ENCODE measurements at regions not wholly inside any gene's neighbourhood (a gene's known extent, or its start where the extent isn't known, plus 50 kb on each side); places are given as distances from the start of the nearest gene placed in this dataset.

GRCh38 chr12:111196532-111196931, 172.4 kb downstream of the PHETA1 start:
- no peak overlapping the region for H3K9ac ChIP-seq (ENCODE audit: low read length)
- H3K4me2 ChIP-seq (ENCODE audit: low read length): no peak overlapping the region
- no peaks in the 10 kb centered on the region for H3K4me1 ChIP-seq (ENCODE audit: low read length)
- TF ChIP-seq EZH2phosphoT487 (IDR thresholded peaks at IDR 0.05; ENCODE audit: low read depth): no peak
- H4K20me1 ChIP-seq (ENCODE audit: insufficient read depth, low read length): no peaks in the 10 kb centered on the region
- H3K27me3 ChIP-seq (ENCODE audit: low read depth, low read length): peaks cover 31% of the 10 kb centered on the region
- no peaks in the 10 kb centered on the region for H3K79me2 ChIP-seq (ENCODE audit: low read length)
- no peaks in the 10 kb centered on the region for H3K36me3 ChIP-seq (replicated peaks; ENCODE audit: low read depth, low read length)
- H3K9me3 ChIP-seq (ENCODE audit: insufficient read depth, low read length): no peaks in the 10 kb centered on the region
- H3K27ac ChIP-seq (ENCODE audit: low read length): no peak overlapping the region
- H2AFZ ChIP-seq (ENCODE audit: low read depth, low read length): no peak overlapping the region
- no peak overlapping the region for H3K4me3 ChIP-seq (ENCODE audit: low read length)

GRCh38 chr12:111195316-111195715, 173.6 kb downstream of the PHETA1 start:
- H3K9me3 ChIP-seq (ENCODE audit: insufficient read depth, low read length): no peaks in the 10 kb centered on the region
- H3K27me3 ChIP-seq (ENCODE audit: low read depth, low read length): peaks cover 37% of the 10 kb centered on the region
- H3K79me2 ChIP-seq (ENCODE audit: low read length): no peaks in the 10 kb centered on the region
- TF ChIP-seq, protein P1, sequence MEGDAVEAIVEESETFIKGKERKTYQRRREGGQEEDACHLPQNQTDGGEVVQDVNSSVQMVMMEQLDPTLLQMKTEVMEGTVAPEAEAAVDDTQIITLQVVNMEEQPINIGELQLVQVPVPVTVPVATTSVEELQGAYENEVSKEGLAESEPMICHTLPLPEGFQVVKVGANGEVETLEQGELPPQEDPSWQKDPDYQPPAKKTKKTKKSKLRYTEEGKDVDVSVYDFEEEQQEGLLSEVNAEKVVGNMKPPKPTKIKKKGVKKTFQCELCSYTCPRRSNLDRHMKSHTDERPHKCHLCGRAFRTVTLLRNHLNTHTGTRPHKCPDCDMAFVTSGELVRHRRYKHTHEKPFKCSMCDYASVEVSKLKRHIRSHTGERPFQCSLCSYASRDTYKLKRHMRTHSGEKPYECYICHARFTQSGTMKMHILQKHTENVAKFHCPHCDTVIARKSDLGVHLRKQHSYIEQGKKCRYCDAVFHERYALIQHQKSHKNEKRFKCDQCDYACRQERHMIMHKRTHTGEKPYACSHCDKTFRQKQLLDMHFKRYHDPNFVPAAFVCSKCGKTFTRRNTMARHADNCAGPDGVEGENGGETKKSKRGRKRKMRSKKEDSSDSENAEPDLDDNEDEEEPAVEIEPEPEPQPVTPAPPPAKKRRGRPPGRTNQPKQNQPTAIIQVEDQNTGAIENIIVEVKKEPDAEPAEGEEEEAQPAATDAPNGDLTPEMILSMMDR (IDR thresholded peaks at IDR 0.05; ENCODE audit: low read depth, low read length): no peak
- no peak overlapping the region for H3K9ac ChIP-seq (ENCODE audit: low read length)
- H3K4me1 ChIP-seq (ENCODE audit: low read length): no peaks in the 10 kb centered on the region
- H4K20me1 ChIP-seq (ENCODE audit: insufficient read depth, low read length): no peaks in the 10 kb centered on the region
- H2AFZ ChIP-seq (ENCODE audit: low read depth, low read length): no peak overlapping the region
- H3K4me2 ChIP-seq (ENCODE audit: low read length): no peak overlapping the region
- H3K36me3 ChIP-seq (replicated peaks; ENCODE audit: low read depth, low read length): no peaks in the 10 kb centered on the region
- H3K4me3 ChIP-seq (ENCODE audit: low read length): no peak overlapping the region
- H3K27ac ChIP-seq (ENCODE audit: low read length): no peak overlapping the region

GRCh38 chr12:111194703-111195051, 174.2 kb downstream of the PHETA1 start:
- Histone ChIP-seq H2AFZ (ENCODE audit: low read depth, low read length) (no peak overlapping the region), H3K79me2 (ENCODE audit: low read length) (no peaks in the 10 kb centered on the region), H3K4me1 (ENCODE audit: low read length) (no peaks in the 10 kb centered on the region), H3K36me3 (replicated peaks; ENCODE audit: low read depth, low read length) (no peaks in the 10 kb centered on the region), H3K27ac (ENCODE audit: low read length) (no peak overlapping the region), H3K27me3 (ENCODE audit: low read depth, low read length) (peaks cover 44% of the 10 kb centered on the region), H4K20me1 (ENCODE audit: insufficient read depth, low read length) (no peaks in the 10 kb centered on the region), H3K9ac (ENCODE audit: low read length) (no peak overlapping the region), H3K4me3 (ENCODE audit: low read length) (no peak overlapping the region), H3K9me3 (ENCODE audit: insufficient read depth, low read length) (no peaks in the 10 kb centered on the region), H3K4me2 (ENCODE audit: low read length) (no peak overlapping the region)
- TF ChIP-seq EZH2phosphoT487 (IDR thresholded peaks at IDR 0.05; ENCODE audit: low read depth): no peak
- TF ChIP-seq, protein P1 (IDR thresholded peaks at IDR 0.05; ENCODE audit: low read depth, low read length): no peak

DNA sequence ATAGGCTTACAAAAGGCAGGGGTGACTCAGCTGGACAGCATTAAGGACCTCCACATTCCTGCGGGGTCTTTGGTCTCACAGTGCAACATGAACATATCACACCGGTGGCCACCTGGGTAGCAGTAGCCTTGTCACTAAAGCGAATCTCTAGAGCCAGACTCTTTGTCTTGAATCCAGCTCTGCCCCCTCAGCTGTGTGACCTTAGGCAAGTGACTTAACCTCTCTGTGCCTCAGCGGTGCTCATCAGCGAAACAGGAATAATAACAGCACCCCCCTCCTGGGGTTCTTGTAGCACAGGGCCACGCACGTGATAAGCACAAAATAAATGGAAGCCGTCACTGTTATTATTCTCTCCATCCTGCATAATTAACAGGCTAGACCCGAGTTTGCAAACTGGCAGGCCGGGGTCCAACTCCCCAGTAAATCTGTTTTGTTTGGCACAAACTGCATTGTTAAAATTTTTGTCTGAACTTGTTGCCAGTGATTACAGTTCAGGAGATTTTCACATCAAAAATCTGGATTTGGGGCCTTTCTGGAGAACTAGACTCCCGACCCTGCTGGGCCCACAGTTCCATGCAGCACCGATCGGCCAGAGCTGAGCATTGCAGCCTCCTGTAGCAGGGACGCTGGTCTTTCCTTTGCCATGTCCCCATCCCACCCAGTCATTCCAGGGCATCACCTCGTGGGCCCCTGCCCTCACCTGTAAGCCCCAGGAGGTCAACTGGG, 174.8 kb downstream of the PHETA1 start:
- no peak overlapping the region for H3K4me2 ChIP-seq (ENCODE audit: low read length)
- H3K27me3 ChIP-seq (ENCODE audit: low read depth, low read length): peaks cover 49% of the 10 kb centered on the region
- no peaks in the 10 kb centered on the region for H4K20me1 ChIP-seq (ENCODE audit: insufficient read depth, low read length)
- H3K9me3 ChIP-seq (ENCODE audit: insufficient read depth, low read length): no peaks in the 10 kb centered on the region
- no peaks in the 10 kb centered on the region for H3K36me3 ChIP-seq (replicated peaks; ENCODE audit: low read depth, low read length)
- H3K9ac ChIP-seq (ENCODE audit: low read length): no peak overlapping the region
- no peaks in the 10 kb centered on the region for H3K79me2 ChIP-seq (ENCODE audit: low read length)
- H3K4me3 ChIP-seq (ENCODE audit: low read length): no peak overlapping the region
- no peaks in the 10 kb centered on the region for H3K4me1 ChIP-seq (ENCODE audit: low read length)
- H2AFZ ChIP-seq (ENCODE audit: low read depth, low read length): no peak overlapping the region
- H3K27ac ChIP-seq (ENCODE audit: low read length): no peak overlapping the region
- no peak for TF ChIP-seq EZH2phosphoT487 (IDR thresholded peaks at IDR 0.05; ENCODE audit: low read depth)
- TF ChIP-seq, protein P1 (IDR thresholded peaks at IDR 0.05; ENCODE audit: low read depth, low read length): no peak

Measured in OCI-LY3 (cell line).